ENCODE measurements at regions not wholly inside any gene's neighbourhood (a gene's known extent, or its start where the extent isn't known, plus 50 kb on each side); places are given as distances from the start of the nearest gene placed in this dataset.

- TF ChIP-seq CTCF (IDR thresholded peaks at IDR 0.05; ENCODE audit: control extremely low read depth in 1 of 3, insufficient read depth in 1 of 3, low read depth in 1 of 3, low read length in 3 of 3) = no peak
- no peak for TF ChIP-seq TEAD4 (IDR thresholded peaks at IDR 0.05; ENCODE audit: low read depth, low read length)
- TF ChIP-seq BACH1 (IDR thresholded peaks at IDR 0.05; ENCODE audit: low read length) = no peak
- TF ChIP-seq HDAC2 (IDR thresholded peaks at IDR 0.05; ENCODE audit: borderline replicate concordance in 1 of 2, low read depth in 2 of 2, low read length in 2 of 2) = no peak
- no peak for TF ChIP-seq TAF1 (IDR thresholded peaks at IDR 0.05; ENCODE audit: low read depth, low read length)
- no peak for TF ChIP-seq ATF2 (IDR thresholded peaks at IDR 0.05; ENCODE audit: low read length)
- no peak for TF ChIP-seq MAFK (IDR thresholded peaks at IDR 0.05; ENCODE audit: low read depth, low read length)
- no peak for TF ChIP-seq MAX (IDR thresholded peaks at IDR 0.05)
Measured at GRCh38 chr10:117078168-117078837, 59.8 kb downstream of the VAX1 start (continued).
